Natural killer cell (primary cell): ENCODE measurements at regions not wholly inside any gene's neighbourhood (a gene's known extent, or its start where the extent isn't known, plus 50 kb on each side); places are given as distances from the start of the nearest gene placed in this dataset.

Experiments used
- ATAC-seq, 3 donors: fragments of 150-1000 bp in 2 of 3; fragments of 200-7000 bp in 1 of 3; cut with Tn5 transposase; 1 replicate in 1 of 3; 2 replicates in 2 of 3; pipeline ENCODE4 v1.10.0; 2021; ENCODE audit warnings: mild to moderate bottlenecking in 2 of 3, moderate library complexity in 2 of 3
- DNase-seq, 2 donors: peaks; one replicate each; pipeline versions ENCODE4 v3.0.0 to v3.0.0-alpha.2; 2013 to 2021; ENCODE audit warnings: mixed read lengths in 1 of 2
- H3K27ac ChIP-seq: one replicate; pipeline ENCODE4 v1.5.1; 2013; ENCODE audit warnings: mild to moderate bottlenecking, low read length
- H3K27me3 ChIP-seq: one replicate; pipeline ENCODE4 v1.6.1; 2013; ENCODE audit warnings: low read length; ENCODE audit not compliant: control insufficient read depth, insufficient read depth
- H3K36me3 ChIP-seq: one replicate; pipeline ENCODE4 v1.6.1; 2013; ENCODE audit warnings: low read length; ENCODE audit not compliant: control insufficient read depth, insufficient read depth
- H3K4me1 ChIP-seq: one replicate; pipeline ENCODE4 v1.6.1; 2013; ENCODE audit warnings: low read length; ENCODE audit not compliant: control insufficient read depth, insufficient read depth
- H3K4me3 ChIP-seq: one replicate; pipeline ENCODE4 v1.5.1; 2013; ENCODE audit warnings: low read length
- H3K9me3 ChIP-seq: one replicate; pipeline ENCODE4 v1.6.1; 2013; ENCODE audit warnings: low read length; ENCODE audit not compliant: control insufficient read depth, insufficient read depth
- H3K27ac Mint-ChIP-seq, 2 donors: one replicate each; pipeline ENCODE4 v1.8.0; 2022; ENCODE audit warnings: mild to moderate bottlenecking in 2 of 2, mixed read lengths in 2 of 2, moderate library complexity in 1 of 2
- H3K27me3 Mint-ChIP-seq, 2 donors: one replicate each; pipeline ENCODE4 v1.8.0; 2022; ENCODE audit warnings: low read depth in 2 of 2, mixed read lengths in 2 of 2
- H3K36me3 Mint-ChIP-seq: one replicate; pipeline ENCODE4 v1.8.0; 2022; ENCODE audit warnings: mixed read lengths
- H3K4me1 Mint-ChIP-seq, 2 donors: one replicate each; pipeline ENCODE4 v1.8.0; 2022; ENCODE audit warnings: mixed read lengths in 2 of 2
- H3K4me3 Mint-ChIP-seq: one replicate; pipeline ENCODE4 v1.8.0; 2022; ENCODE audit warnings: mild to moderate bottlenecking, moderate library complexity, mixed read lengths
- H3K9me3 Mint-ChIP-seq, 2 donors: one replicate each; pipeline ENCODE4 v1.8.0; 2022; ENCODE audit warnings: mixed read lengths in 2 of 2
- WGBS: methylation state at CpG from one replicate; pipeline ENCODE4 v1.1.7; 2013; ENCODE audit warnings: missing lambda C conversion rate; ENCODE audit not compliant: insufficient coverage; 5-methylcytosine and 5-hydroxymethylcytosine counted together
- intact Hi-C: fragments of 100-400 bp; cut with micrococcal nuclease; formaldehyde crosslinking; loops from one replicate; pipeline ENCODE4 v1.14.2; 2022
- TF ChIP-seq, protein P1 (sequence below): fragments of 200-600 bp; IDR thresholded peaks from one replicate; pipeline ENCODE4 v1.8.0; 2022; ENCODE audit warnings: antibody characterized with exemption

DNA sequence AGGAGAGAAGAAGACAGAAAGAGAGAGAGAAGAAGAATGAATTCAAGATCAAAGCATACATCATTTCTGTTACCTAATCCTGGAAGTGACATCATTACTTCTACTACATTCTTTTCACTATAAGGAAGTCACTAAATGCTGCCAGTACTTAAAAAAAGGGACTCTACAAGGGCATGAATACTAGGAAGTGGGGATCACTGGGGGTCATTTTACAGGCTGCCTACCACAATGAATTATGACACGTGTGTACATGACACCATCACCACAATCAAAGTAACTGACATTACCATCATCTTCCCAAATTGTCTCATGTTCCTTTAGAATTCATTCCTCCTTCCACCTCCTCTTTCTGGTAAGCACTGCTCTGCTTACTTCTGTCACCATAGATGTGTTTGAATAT, 227.0 kb downstream of the CPE start:
- no peak for ATAC-seq
- Mint-ChIP-seq H3K4me1 (no peaks in the 10 kb centered on the region), H3K27me3 (no peaks in the 10 kb centered on the region), H3K27ac (no peak overlapping the region), H3K4me3 (no peak overlapping the region), H3K36me3 (no peaks in the 10 kb centered on the region), H3K9me3 (peaks cover 5 to 14% of the 10 kb centered on the region in 2 donors)
- no peak for DNase-seq
- Histone ChIP-seq H3K27me3 (no peaks in the 10 kb centered on the region), H3K9me3 (no peaks in the 10 kb centered on the region), H3K4me1 (no peaks in the 10 kb centered on the region), H3K4me3 (no peak overlapping the region), H3K36me3 (no peaks in the 10 kb centered on the region), H3K27ac (no peak overlapping the region)
- TF ChIP-seq, protein P1, sequence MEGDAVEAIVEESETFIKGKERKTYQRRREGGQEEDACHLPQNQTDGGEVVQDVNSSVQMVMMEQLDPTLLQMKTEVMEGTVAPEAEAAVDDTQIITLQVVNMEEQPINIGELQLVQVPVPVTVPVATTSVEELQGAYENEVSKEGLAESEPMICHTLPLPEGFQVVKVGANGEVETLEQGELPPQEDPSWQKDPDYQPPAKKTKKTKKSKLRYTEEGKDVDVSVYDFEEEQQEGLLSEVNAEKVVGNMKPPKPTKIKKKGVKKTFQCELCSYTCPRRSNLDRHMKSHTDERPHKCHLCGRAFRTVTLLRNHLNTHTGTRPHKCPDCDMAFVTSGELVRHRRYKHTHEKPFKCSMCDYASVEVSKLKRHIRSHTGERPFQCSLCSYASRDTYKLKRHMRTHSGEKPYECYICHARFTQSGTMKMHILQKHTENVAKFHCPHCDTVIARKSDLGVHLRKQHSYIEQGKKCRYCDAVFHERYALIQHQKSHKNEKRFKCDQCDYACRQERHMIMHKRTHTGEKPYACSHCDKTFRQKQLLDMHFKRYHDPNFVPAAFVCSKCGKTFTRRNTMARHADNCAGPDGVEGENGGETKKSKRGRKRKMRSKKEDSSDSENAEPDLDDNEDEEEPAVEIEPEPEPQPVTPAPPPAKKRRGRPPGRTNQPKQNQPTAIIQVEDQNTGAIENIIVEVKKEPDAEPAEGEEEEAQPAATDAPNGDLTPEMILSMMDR = no peak
- 82% methylated on average over 1 of the region's 1 CpG for WGBS
- intact Hi-C loops = no loop called here

DNA sequence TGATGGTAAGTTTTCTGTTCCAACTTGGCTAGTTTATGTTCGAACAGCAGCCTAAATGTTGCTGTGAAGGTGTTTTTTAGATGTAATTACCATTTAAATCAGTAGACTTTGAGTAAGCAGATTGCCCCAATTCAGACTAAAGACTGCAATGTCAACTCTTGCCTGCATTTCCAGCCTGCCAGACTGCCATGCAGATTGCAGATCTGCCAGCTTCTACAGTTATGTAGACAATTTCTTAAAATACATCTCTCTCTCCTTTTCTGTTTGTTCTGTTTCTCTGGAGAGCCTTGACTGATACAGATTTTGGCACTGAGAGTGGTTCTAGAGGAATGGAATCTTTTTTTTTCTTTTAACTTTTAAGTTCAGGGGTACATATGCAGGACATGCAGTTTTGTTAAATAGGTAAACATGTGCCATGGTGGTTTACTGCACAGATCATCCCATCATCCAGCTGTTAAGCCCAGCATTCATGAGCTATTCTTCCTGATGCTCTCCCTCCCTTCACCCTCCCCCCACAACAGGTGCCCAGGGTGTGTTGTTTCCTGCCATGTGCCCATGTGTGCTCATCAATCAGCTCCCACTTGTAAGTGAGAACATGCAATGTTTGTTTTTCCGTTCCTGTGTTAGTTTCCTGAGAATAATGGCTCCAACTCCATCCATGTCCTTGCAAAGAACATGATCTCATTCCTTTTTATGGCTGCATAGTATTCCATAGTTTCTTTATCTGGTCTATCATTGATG, 227.8 kb downstream of the CPE start:
- H3K4me1 Mint-ChIP-seq = no peaks in the 10 kb centered on the region
- no peak overlapping the region for H3K27ac Mint-ChIP-seq
- H3K27ac ChIP-seq = no peak overlapping the region
- no peaks in the 10 kb centered on the region for H3K36me3 Mint-ChIP-seq
- H3K27me3 ChIP-seq = no peaks in the 10 kb centered on the region
- peaks cover 10 to 18% of the 10 kb centered on the region in 2 donors for H3K9me3 Mint-ChIP-seq
- H3K4me3 Mint-ChIP-seq = no peak overlapping the region
- no peaks in the 10 kb centered on the region for H3K36me3 ChIP-seq
- ATAC-seq (no peak), DNase-seq (no peak)
- 80% methylated on average over 2 of the region's 2 CpGs for WGBS
- H3K4me1 ChIP-seq = no peaks in the 10 kb centered on the region
- H3K4me3 ChIP-seq = no peak overlapping the region
- H3K27me3 Mint-ChIP-seq = no peaks in the 10 kb centered on the region
- intact Hi-C loops = no loop called here
- H3K9me3 ChIP-seq = no peaks in the 10 kb centered on the region
- TF ChIP-seq, protein P1 = no peak

DNA sequence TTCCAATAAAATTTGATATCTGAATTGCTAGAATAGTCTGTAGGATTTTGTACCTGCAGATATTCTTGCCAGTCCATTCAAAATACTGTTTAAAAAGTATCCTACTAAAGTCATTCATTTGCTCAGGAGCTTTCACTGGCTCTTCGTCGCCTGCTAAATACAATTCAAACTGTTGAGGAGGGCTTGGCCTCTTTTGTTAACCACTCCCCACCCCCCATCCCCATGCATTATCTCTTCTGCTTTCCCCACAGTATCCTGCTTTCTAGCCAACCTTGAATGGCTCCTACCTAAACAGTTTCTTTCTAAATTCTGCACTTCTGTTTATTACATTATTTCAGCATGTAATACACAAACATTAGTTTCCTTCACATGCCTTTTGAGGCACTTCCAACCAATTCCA, 230.8 kb downstream of the CPE start:
- H3K4me3 Mint-ChIP-seq = no peak overlapping the region
- WGBS = 93% methylated on average over 2 of the region's 2 CpGs
- no peaks in the 10 kb centered on the region for H3K27me3 ChIP-seq
- H3K27ac ChIP-seq = no peak overlapping the region
- DNase-seq (no peak), ATAC-seq (no peak)
- H3K9me3 Mint-ChIP-seq = peaks cover 10 to 18% of the 10 kb centered on the region in 2 donors
- intact Hi-C loops = no loop called here
- H3K36me3 ChIP-seq = no peaks in the 10 kb centered on the region
- TF ChIP-seq, protein P1 = no peak
- H3K4me1 ChIP-seq = no peaks in the 10 kb centered on the region
- no peaks in the 10 kb centered on the region for H3K27me3 Mint-ChIP-seq
- no peaks in the 10 kb centered on the region for H3K4me1 Mint-ChIP-seq
- H3K27ac Mint-ChIP-seq = no peak overlapping the region
- H3K4me3 ChIP-seq = no peak overlapping the region
- H3K9me3 ChIP-seq = no peaks in the 10 kb centered on the region
- H3K36me3 Mint-ChIP-seq = no peaks in the 10 kb centered on the region
